AG04450 (cell line): ENCODE measurements at regions not wholly inside any gene's neighbourhood (a gene's known extent, or its start where the extent isn't known, plus 50 kb on each side); places are given as distances from the start of the nearest gene placed in this dataset.

Experiments
- CTCF ChIA-PET: fragments of 300-600, 350-600 bp; formaldehyde crosslinking; extraction: SDS; loops from one replicate; lab custom pipeline; 2022; ENCODE audit warnings: antibody characterized with exemption, inconsistent platforms; lab: Charles Lee
- POLR2A ChIA-PET: fragments of 350-600 bp; formaldehyde crosslinking; extraction: SDS; loops from one replicate; lab custom pipeline; 2021; ENCODE audit warnings: antibody characterized with exemption, inconsistent platforms; lab: Yijun Ruan, JAX
- DNase-seq: peaks from one replicate; pipeline ENCODE4 v3.0.0-alpha.2; 2011; ENCODE audit warnings: low read depth, low spot score
- H3K27ac ChIP-seq: one replicate; pipeline ENCODE4 v1.5.1; 2012; ENCODE audit warnings: low read depth, low read length, control low read depth
- H3K27me3 ChIP-seq: one replicate; pipeline ENCODE4 v1.6.0; 2012; ENCODE audit warnings: low read length; ENCODE audit not compliant: control insufficient read depth, insufficient read depth
- H3K4me3 ChIP-seq: 2 replicates; pipeline ENCODE4 v1.5.1; 2011; ENCODE audit warnings: mild to moderate bottlenecking, low read depth, low read length, control low read depth
- H3K9me3 ChIP-seq: 2 replicates; pipeline ENCODE4 v1.5.1; 2012; ENCODE audit warnings: low read length; ENCODE audit not compliant: control insufficient read depth, insufficient read depth
- TF ChIP-seq, protein P1 (sequence below): IDR thresholded peaks from 2 replicates; pipeline ENCODE4 v1.5.1; 2011; ENCODE audit warnings: low read depth, low read length, control low read depth, inconsistent platforms

DNA sequence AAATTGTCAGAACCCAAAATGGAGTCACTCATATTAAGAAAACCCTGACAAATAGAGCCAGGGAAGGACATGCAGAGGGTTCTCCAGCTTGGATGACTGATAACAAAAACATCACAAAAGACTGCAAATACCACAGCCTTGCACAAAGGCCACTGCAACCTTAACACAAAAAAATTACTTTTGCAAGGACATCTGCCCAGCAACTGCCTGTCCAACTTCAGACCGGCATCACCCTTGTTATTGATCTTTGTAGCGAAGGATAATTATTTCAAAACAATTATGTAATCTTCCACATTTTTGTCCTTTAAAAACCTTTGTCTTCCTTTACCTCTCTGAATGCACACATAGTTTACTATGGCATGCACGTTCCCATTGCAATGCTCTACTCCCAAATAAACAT is 100.6 kb upstream of the TBX3 start:
- ChIA-PET CTCF (interaction anchor here (0.5 to 0.6 kb wide), 2 partner anchors 123 to 161 kb away, joined by 3 to 4 read pairs; no protein-coding TSS in a partner anchor), POLR2A (no interaction called here)
- TF ChIP-seq, protein P1, sequence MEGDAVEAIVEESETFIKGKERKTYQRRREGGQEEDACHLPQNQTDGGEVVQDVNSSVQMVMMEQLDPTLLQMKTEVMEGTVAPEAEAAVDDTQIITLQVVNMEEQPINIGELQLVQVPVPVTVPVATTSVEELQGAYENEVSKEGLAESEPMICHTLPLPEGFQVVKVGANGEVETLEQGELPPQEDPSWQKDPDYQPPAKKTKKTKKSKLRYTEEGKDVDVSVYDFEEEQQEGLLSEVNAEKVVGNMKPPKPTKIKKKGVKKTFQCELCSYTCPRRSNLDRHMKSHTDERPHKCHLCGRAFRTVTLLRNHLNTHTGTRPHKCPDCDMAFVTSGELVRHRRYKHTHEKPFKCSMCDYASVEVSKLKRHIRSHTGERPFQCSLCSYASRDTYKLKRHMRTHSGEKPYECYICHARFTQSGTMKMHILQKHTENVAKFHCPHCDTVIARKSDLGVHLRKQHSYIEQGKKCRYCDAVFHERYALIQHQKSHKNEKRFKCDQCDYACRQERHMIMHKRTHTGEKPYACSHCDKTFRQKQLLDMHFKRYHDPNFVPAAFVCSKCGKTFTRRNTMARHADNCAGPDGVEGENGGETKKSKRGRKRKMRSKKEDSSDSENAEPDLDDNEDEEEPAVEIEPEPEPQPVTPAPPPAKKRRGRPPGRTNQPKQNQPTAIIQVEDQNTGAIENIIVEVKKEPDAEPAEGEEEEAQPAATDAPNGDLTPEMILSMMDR = no peak
- Histone ChIP-seq H3K9me3 (no peaks in the 10 kb centered on the region), H3K27me3 (no peaks in the 10 kb centered on the region), H3K27ac (no peak overlapping the region), H3K4me3 (no peak overlapping the region)
- DNase-seq = no peak

DNA sequence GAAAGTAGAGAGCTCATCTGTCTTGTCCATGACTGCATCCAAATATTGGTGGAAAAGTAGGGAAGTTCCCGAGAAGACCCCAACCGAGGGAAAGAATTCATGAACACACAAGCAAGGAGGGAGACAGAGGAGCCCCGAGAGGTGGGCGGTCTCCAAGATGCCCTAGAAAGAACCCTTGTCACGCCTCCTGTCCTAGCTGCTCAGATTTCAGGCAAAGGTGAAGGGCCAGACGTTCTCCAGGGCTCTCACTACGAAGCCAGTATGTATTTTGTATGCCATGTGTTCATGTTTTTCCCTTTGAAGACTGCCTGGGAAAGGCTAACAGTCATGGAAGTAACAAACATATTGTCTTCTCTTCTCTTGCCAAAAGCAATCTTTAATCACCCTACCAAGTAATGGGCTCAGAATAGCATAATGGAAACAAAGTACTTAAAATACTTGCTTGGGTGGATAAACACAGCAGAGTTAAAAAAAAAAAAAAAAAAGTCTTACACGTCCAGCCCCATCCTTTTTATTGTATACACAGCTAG is 99.2 kb upstream of the TBX3 start:
- TF ChIP-seq, protein P1 = no peak
- Histone ChIP-seq H3K27me3 (no peaks in the 10 kb centered on the region), H3K4me3 (no peak overlapping the region), H3K9me3 (no peaks in the 10 kb centered on the region), H3K27ac (no peak overlapping the region)
- no peak for DNase-seq
- ChIA-PET POLR2A (interaction anchor here (1.3 kb wide), 1 partner anchor 571 kb away, joined by 3 read pairs; no protein-coding TSS in a partner anchor), CTCF (interaction anchor here (0.6 kb wide), 1 partner anchor 87 kb away, joined by 3 read pairs; no protein-coding TSS in a partner anchor)

DNA sequence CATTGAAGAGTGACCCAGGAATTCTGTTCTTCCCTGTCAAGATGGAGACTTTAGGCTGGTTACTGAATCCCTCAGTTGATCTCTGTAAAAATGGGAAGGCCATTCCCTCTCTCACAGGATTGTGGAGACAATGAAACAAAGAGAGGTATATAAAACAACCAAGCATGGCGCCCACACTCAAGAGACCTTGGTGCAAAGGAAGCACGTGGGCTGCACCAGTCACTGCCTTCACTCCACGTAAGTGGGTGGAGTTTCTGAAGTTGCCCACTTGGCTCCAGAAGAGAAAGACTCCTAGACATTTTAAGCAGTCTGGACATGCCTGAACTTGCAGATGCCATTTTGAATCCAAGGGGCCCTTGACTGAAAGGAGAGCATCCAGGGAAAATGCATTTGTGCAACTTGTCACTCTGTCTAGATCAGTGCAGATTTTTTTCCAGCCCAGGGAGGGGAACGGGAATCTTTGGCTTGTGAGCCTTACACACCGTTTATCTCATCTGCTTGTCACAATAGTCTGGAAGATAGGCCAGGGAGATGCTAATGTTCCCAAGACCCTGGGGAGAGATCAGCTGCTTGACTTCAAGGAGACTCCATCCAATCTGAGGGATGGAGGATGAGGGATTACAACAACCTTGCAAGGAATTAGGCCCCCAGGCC is 96.9 kb upstream of the TBX3 start:
- Histone ChIP-seq H3K9me3 (no peaks in the 10 kb centered on the region), H3K27ac (no peak overlapping the region), H3K4me3 (no peak overlapping the region), H3K27me3 (no peaks in the 10 kb centered on the region)
- no peak for DNase-seq
- POLR2A ChIA-PET = no interaction called here
- TF ChIP-seq, protein P1 = no peak
- CTCF ChIA-PET = no interaction called here

DNA sequence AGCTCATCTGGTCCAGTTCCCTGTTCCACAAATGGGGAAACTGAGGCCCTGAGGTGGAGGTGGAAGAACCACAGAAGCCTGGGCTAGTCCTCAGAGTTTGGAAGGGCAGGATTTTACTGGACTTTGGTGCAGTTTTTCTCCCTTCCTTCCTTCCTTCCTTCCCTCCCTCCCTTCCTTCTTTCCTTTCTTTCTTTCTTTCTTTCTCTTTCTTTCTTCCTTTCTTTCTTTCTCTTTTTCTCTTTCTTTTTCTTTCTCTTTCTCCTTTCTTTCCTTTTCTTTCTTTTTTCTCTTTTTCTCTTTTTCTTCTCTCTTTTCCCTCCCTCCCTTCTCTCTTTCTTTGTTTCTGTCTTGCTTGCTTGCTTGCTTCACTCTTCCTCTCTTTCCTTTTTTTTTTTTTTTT is 95.7 kb upstream of the TBX3 start:
- TF ChIP-seq, protein P1 = no peak
- H3K27ac ChIP-seq = no peak overlapping the region
- no peaks in the 10 kb centered on the region for H3K27me3 ChIP-seq
- no peaks in the 10 kb centered on the region; the same call in 1 of the 2 replicates for H3K9me3 ChIP-seq
- no peak for DNase-seq
- ChIA-PET POLR2A (interaction anchor here (0.6 kb wide), 1 partner anchor 27 kb away, joined by 8 read pairs; no protein-coding TSS in a partner anchor), CTCF (no interaction called here)
- H3K4me3 ChIP-seq = no peak overlapping the region

DNA sequence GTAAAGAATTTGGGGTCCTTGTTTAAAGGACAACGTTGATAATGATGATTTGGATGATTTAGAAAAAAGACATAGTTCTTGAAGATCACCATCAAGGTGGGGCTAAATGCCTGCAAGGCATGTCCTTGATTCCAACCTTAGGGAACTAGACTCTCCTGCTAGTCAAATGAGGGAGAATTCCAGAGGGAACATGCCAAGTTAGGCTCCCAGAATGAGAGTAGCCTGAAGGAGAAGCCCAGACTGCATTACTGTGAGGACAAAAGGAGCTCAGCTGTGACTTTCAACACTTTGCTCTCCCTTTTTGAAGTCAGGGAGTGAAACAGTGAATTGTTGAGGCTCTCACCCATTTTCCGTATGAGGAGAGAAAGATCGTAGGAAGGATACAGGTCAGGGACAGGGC is 95.2 kb upstream of the TBX3 start:
- ChIA-PET CTCF (no interaction called here), POLR2A (interaction anchor here (0.6 kb wide), 1 partner anchor 27 kb away, joined by 8 read pairs; no protein-coding TSS in a partner anchor)
- TF ChIP-seq, protein P1 = no peak
- H3K27me3 ChIP-seq = no peaks in the 10 kb centered on the region
- no peak overlapping the region for H3K27ac ChIP-seq
- DNase-seq = no peak
- no peak overlapping the region for H3K4me3 ChIP-seq
- H3K9me3 ChIP-seq = no peaks in the 10 kb centered on the region; the same call in 1 of the 2 replicates
